Neural cell (in vitro differentiated cells): ENCODE measurements at regions not wholly inside any gene's neighbourhood (a gene's known extent, or its start where the extent isn't known, plus 50 kb on each side); places are given as distances from the start of the nearest gene placed in this dataset.

Source experiments
- POLR2AphosphoS5 ChIP-seq: IDR thresholded peaks from 2 replicates; pipeline ENCODE4 v1.6.1; 2012
- TF ChIP-seq, protein P1 (sequence below): fragments of 450-650 bp; IDR thresholded peaks from 2 replicates; pipeline ENCODE4 v1.5.1; 2014; ENCODE audit warnings: antibody characterized with exemption, mild to moderate bottlenecking, moderate library complexity; ENCODE audit not compliant: poor library complexity, severe bottlenecking

DNA sequence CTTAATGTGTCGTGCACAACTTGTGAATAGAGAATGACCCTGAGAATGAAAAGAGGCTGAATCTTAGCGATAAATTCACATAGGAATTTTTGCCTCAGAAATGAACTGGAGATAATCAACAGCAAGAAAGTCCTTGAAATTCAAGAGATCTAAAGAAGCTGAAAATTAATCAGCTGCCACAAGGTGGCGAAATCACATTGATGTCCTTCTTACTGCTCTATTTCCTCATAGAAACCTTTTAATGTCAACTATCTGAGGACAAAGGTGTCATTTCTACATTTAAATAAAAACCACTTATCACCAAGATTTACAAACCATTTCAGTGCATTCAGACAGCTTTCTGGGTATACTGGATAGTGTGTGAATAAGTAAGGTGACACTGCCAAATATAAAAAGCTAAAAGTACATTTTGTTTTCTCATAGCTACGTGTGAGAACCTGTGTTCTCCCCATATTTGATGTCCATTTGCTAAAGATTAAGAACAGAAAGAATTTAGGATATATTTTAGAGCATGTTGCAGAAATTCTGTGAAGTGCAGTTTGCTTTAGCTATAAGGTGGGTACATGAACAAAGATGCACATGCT, 485.3 kb upstream of the PTBP2 start:
- no peak for TF ChIP-seq POLR2AphosphoS5
- TF ChIP-seq, protein P1, sequence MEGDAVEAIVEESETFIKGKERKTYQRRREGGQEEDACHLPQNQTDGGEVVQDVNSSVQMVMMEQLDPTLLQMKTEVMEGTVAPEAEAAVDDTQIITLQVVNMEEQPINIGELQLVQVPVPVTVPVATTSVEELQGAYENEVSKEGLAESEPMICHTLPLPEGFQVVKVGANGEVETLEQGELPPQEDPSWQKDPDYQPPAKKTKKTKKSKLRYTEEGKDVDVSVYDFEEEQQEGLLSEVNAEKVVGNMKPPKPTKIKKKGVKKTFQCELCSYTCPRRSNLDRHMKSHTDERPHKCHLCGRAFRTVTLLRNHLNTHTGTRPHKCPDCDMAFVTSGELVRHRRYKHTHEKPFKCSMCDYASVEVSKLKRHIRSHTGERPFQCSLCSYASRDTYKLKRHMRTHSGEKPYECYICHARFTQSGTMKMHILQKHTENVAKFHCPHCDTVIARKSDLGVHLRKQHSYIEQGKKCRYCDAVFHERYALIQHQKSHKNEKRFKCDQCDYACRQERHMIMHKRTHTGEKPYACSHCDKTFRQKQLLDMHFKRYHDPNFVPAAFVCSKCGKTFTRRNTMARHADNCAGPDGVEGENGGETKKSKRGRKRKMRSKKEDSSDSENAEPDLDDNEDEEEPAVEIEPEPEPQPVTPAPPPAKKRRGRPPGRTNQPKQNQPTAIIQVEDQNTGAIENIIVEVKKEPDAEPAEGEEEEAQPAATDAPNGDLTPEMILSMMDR = peak; percentile 89
